SK-N-MC (cell line): ENCODE measurements at regions not wholly inside any gene's neighbourhood (a gene's known extent, or its start where the extent isn't known, plus 50 kb on each side); places are given as distances from the start of the nearest gene placed in this dataset.

Experiments
- EZH2 ChIP-seq: fragments of 200-600 bp; sonication (generic); IDR thresholded peaks from one replicate; pipeline ENCODE4 v1.6.1; 2017; ENCODE audit warnings: antibody characterized with exemption
- FOXP2 ChIP-seq: optimal IDR thresholded peaks from 2 replicates; pipeline ENCODE3; 2011; ENCODE audit warnings: mild to moderate bottlenecking, moderate library complexity; ENCODE audit not compliant: insufficient read depth; ENCODE audit errors: extremely low read length, control extremely low read depth
- POLR2AphosphoS5 ChIP-seq: IDR thresholded peaks from 2 replicates; pipeline ENCODE4 v1.6.1; 2012; ENCODE audit warnings: mild to moderate bottlenecking, low read depth, low read length, borderline replicate concordance

DNA sequence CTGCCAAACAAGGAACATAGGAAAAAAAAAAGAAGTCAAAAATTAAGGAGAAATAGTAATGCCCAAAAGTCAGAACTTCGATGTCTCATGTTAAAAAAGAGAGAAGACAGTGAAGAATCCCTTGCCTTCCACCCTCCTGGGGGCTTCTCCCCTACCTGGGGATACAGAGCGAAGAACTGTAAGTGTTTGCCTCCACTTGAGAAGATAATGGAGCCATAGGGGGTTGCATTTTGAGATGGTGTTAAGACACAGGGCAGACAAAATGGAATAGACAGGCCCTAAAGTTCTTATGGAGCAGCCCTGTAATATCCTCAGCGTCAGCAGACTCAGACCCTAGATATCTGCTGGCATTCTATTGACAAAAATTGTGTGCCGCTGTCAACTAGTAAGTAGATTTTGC is 222.2 kb upstream of the MAP3K7 start:
- TF ChIP-seq POLR2AphosphoS5 (no peak), EZH2 (no peak), FOXP2 (no peak)
